Fibroblast of pulmonary artery (primary cell): ENCODE measurements at regions not wholly inside any gene's neighbourhood (a gene's known extent, or its start where the extent isn't known, plus 50 kb on each side); places are given as distances from the start of the nearest gene placed in this dataset.

Source experiments
- DNase-seq: peaks from one replicate; pipeline ENCODE4 v3.0.0-alpha.2; 2010; ENCODE audit warnings: low read depth
- H3K4me3 ChIP-seq: replicated peaks from 2 replicates; pipeline ENCODE4 v1.5.1; 2011; ENCODE audit warnings: low read depth, mild to moderate bottlenecking, control low read depth, low read length, moderate library complexity
- TF ChIP-seq, protein P1 (sequence below): IDR thresholded peaks from 2 replicates; pipeline ENCODE4 v1.5.1; 2011; ENCODE audit warnings: mild to moderate bottlenecking, control low read depth, low read length, inconsistent platforms; ENCODE audit errors: missing control alignments

DNA sequence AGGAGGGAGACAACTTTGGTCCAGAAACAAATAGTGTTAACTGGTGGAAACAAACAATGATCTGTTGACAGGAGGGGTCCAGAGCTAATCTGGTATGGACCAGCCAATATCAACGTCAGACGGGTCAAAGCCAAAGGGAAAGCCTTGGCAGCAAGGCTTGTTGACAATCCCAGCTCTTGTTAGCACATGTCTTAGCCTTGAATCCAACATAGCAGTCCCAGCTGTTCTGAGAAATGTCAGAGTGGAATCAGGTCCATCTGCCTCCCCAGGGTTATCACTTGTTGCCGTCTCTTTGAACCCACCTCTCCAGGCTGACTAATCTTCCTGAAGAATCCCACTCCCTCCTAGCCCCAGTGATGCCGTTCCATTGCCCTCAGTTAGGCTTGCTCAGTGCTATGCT lies 404.6 kb upstream of the MCTP2 start:
- H3K4me3 ChIP-seq: no peak overlapping the region
- DNase-seq: no peak
- TF ChIP-seq, protein P1, sequence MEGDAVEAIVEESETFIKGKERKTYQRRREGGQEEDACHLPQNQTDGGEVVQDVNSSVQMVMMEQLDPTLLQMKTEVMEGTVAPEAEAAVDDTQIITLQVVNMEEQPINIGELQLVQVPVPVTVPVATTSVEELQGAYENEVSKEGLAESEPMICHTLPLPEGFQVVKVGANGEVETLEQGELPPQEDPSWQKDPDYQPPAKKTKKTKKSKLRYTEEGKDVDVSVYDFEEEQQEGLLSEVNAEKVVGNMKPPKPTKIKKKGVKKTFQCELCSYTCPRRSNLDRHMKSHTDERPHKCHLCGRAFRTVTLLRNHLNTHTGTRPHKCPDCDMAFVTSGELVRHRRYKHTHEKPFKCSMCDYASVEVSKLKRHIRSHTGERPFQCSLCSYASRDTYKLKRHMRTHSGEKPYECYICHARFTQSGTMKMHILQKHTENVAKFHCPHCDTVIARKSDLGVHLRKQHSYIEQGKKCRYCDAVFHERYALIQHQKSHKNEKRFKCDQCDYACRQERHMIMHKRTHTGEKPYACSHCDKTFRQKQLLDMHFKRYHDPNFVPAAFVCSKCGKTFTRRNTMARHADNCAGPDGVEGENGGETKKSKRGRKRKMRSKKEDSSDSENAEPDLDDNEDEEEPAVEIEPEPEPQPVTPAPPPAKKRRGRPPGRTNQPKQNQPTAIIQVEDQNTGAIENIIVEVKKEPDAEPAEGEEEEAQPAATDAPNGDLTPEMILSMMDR: no peak

DNA sequence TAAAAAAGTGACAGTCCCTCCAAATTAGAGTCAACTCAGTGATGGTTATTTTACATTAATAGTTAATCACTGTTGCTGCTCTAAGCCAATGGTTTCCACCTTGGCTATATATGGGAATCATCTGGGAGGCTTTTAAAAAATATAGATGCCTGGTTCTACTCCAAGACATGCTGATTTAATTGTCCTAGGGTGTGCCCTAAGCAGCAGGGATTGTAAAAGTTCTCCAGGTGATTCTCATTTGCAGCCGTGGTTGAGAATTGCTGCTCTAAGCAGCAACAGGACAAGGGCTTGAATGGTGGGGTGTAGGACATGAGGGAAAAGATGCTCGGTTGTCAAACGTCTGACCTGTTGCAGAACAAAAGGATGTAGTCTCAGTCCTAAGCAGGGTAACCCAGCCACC lies 405.1 kb upstream of the MCTP2 start:
- no peak for DNase-seq
- no peak overlapping the region for H3K4me3 ChIP-seq
- TF ChIP-seq, protein P1: no peak

DNA sequence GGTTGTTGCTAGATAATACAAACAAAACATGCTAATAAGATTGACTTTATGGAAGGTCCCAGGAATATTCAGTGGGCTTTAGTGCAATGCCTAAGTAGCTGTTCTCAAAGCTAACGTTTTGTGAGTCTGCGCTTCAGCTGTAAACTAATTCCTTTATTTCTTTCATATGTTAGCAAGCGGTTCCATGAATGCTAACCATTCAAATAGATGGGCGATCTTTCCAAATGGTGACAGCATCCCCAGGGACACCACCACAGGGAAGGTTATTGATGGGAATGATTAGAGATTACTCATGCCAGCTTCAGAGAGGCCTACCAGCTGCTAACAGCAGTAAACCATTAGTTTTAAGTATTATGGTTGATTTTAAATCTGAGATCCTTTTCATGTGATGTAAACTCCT lies 405.7 kb upstream of the MCTP2 start:
- DNase-seq: no peak
- no peak overlapping the region for H3K4me3 ChIP-seq
- TF ChIP-seq, protein P1: no peak

DNA sequence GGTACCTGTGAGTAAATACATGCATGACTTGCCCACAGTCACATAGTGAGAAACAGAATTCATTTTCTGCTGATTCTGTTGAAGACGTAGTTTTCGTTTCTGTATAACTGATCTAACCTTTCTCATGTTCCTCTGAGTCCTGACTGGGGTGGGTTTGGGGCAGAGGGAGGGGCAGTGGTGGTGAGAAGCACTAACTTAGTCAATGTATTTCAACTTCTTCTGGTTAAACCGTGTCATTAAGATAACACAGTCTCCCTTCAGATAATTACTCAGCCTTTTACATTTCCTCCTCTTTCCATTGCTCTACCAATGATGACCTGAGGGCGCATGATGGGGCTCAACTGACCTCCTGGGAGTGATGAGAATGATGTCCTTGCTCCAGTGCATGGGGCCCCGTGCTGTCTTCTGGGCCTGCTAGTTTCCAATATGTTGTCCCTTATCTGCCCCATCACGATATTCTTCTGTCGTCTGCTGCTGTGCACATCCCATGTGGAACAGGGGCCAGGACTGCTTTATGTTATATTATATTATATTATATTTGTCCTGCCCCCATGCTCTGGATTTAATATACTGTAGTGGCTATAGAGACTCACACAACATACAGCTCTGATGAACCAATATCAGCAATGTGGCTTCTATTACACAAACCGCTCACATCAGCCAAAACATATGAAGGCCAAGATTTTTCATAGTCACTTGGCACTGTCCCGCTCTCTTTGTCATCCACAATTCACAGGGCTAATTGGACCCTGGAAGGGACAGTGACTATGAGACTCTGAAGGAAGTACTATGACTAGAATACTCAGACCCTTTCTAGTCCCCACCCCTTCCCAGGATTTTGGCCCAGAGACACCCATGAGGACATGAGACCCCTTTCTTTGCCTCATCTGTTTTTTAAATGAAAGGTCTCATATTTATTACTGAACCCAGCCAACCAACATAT lies 407.1 kb upstream of the MCTP2 start:
- no peak overlapping the region for H3K4me3 ChIP-seq
- TF ChIP-seq, protein P1: no peak
- DNase-seq: no peak

DNA sequence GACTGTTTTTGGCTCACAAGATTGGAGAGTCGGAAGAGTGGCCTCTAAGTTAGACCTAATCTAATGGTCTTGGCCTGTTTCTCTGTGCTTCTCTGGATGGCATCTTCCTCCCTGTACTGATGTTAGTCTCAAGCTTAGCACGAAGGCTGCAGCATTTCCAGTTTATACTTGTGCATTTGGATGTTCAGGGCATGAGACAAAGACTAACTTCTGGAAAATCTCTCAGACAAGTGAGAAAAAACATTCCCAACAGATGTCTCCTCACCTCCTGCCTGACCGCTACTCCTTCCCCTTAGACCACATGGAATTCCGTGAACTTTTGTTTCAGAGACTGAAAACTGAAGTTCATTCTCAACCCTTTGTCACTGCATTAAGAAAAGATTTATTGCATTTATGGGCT lies 410.8 kb upstream of the MCTP2 start:
- DNase-seq: no peak
- TF ChIP-seq, protein P1: no peak
- H3K4me3 ChIP-seq: no peak overlapping the region

DNA sequence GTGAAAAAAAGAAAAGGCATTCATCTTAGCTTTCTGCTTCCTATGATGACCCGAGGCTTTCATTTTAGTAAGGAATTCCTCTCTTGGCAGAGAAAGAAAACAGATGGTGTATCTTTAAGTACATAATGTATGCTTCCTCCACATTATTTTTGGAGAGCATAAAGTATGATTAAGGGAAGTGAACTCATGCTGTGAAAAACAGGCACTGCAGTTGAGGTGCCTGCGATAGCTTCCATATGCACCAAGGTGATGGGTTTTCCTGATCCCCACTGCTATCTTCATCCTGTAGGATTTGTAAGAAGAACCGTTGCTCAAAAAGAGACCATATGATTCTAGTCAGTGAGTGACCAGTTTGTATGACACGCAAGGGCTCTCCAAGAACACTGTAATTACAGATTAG lies 411.5 kb upstream of the MCTP2 start:
- H3K4me3 ChIP-seq: no peak overlapping the region
- DNase-seq: no peak
- TF ChIP-seq, protein P1: no peak

DNA sequence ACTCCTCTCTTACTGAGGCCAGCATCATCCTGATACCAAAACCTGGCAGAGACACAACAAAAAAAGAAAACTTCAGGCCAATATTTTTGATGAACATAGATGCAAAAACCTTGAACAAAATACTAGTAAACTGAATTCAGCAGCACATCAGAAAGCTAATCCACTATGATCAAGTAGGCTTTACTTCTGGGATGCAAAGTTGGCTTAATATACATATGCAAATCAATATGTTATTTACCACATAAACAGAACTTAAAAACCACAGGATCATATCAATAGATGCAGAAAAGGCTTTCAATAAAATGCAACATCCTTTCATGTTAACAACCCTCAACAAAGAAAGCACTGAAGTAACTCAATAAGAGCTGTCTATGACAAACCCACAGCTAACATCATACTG lies 414.5 kb upstream of the MCTP2 start:
- DNase-seq: no peak
- TF ChIP-seq, protein P1: no peak
- no peak overlapping the region for H3K4me3 ChIP-seq
